Fibroblast of the conjunctiva (primary cell): ENCODE measurements at regions not wholly inside any gene's neighbourhood (a gene's known extent, or its start where the extent isn't known, plus 50 kb on each side); places are given as distances from the start of the nearest gene placed in this dataset.
"Not testable (repeated sequence)": the region's sequence is repeated elsewhere in the genome, so short reads cannot be mapped to it uniquely, and the experiment has no call there.

Source experiments
- DNase-seq: peaks from one replicate; pipeline ENCODE4 v3.0.0-alpha.2; 2010; ENCODE audit warnings: low read depth

DNA sequence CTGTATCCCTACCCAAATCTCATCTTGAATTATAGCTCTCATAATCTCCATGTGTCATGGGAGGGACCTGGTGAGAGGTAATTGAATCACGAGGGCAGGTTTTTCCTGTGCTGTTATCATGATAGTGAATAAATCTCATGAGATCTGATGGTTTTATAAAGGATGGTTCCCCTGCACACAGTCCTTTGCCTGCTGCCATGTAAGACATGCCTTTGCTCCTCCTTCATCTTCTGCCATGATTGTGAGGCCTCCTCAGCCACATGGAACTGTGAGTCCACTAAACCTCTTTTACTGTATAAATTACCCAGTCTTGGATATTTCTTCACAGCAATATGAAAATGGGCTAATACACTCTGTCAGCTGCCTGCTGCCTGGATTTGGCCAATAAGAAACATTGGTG is 133.8 kb upstream of the POU3F1 start:
- DNase-seq, result not testable (repeated sequence)

DNA sequence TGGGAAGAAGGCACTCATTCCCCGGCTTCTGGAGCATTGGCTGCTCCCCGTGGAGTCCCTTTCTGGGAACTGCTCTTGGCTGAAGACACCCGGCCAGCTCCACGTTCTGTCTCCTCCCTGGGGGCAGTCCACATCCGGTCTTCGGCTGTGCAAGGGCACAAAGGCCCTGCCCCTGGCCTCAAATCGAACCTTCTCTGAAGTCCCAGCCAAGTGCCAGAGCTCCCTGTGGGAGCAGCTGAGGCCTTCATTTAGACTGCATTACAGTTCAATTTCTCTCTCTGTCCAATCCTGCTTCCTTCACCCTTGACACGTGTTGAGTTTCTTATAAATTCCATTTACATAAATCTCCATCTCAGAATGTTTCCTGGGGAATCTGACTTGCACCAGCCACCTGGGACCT is 132.9 kb upstream of the POU3F1 start:
- DNase-seq, result no peak

- DNase-seq, result no peak
These were observed 131.6 kb upstream of the POU3F1 start for GRCh38 chr1:38178216-38178615.

DNA sequence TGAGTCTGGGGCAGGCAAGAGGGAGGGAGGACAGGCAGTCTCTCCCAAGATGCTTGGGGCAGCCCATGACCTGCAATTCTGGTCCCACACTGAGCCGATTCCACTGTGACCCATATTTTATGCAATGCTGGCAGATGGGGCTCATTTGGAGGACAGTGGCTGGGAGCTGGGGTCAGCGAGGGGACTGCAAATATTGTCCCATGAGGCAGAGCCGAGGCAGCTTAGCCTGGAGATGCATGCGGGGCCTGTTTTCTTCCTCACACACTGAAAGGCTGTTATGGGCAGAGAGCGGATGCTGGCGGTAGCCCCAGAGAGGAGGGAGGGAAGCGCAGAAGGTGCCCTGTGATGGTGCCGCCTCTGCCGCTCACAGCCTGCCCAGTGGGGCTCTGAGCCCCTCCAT is 128.5 kb upstream of the POU3F1 start:
- no peak for DNase-seq

DNA sequence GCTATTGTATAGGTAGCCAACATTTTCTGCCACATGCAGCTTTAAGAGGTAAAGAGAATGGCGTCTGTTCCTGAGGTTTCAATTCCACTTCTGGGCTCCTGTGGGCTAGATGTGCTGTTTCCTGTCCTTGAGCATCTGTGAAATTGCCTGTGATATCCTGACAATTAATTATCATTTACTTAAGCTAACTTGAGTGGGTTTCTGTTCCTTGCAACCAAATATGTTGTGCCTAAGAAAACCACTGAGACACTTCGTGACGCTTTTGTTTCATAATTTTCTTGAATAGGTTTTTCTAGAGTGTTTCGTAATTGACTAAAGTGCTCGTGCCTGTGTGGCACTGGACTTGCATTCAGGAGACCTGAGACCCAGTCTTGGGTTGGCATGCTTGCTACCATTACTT is 127.3 kb upstream of the POU3F1 start:
- DNase-seq, result no peak

DNA sequence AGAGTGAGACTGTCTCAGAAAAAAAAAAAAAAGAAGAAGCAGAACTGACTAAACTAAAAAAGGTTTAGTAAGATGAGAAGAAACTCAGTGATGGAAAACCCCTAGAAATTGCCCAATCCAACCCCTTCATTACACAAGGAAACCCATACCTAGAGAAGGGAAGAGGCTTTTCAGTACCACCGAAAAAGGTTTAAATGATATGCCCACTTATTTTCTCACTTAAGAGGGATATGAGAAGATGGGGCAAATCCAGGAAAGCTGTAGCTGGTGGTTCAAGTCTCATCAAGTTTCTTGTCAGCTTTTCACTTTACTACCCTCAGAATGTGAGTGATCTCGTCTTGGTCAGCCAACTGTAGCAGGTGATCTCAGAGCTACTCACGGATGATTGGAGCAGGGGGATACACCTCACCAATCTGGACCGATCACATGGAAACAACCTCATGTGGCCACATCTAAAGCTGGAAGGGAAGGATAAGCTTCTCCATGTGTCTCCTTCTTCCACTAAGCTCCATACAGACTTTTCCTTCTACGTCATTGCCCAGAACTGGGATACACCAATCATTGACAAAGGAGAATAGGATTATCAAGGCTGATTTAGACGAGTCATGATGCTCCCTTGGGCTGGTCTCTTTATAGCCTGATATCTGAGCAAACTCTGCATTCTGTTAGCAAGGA is 126.7 kb upstream of the POU3F1 start:
- no peak for DNase-seq

DNA sequence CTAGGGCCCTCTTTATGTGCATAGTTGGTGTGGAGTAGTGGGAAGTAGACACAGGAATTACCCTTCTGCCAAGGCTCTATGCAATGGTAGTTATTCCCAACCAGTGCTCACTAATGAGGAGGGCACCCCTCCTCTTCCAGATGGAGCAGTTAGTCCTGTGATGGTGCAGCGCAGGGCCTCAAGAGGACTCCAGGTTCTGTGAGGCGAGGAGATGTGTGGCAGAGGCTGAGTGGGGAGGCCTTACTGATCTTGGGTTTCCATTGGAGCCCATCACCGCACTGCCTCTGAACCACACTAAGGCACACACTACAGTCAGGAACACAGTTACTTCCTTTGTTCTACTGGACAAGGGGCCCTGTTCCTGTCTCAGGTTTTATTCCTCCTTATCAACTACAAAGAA is 122.5 kb upstream of the POU3F1 start:
- DNase-seq, result no peak

DNA sequence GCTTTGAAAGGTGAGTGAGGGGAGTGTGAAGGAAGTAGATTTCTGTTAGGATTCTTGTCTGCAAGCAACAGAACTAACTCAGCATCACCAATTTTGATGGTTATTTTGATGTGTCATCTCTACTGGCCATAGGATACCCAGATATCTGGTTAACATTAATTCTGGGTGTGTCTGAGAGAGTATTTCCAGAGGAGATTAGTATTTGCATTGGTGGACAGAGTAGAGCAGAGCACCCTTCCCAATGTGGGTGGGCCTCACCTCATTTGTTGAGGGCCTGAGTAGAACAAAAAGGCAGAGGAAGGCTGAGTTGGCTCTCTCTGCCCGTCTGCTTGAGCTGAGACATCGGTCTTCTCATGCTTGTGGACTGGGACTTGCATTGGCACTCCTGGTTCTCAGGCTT is 121.8 kb upstream of the POU3F1 start:
- no peak for DNase-seq

DNA sequence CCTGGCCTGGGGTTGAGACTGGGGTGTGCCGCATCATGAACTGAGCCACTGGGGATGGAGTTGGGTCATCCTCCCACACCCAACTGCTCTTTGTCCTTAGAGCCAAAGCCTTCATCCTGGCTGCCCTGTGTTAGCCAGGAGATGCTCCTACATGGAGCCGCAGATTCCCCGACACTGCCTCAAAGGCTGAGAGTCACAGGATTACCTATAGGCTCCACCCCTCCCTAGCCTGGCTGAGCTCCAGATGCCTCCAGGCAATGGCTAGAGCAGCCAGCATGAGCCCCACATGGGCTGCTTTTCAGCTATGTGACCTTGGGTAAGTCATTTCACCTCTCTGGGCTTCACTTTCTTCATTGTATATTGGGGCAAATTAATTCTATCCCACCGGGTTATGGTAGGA is 119.9 kb upstream of the POU3F1 start:
- DNase-seq, result no peak

GRCh38 chr1:38153778-38154470 is 107.3 kb upstream of the POU3F1 start:
- DNase-seq, result no peak

- DNase-seq, result no peak
These were observed 106.6 kb upstream of the POU3F1 start for GRCh38 chr1:38153066-38153777.

DNA sequence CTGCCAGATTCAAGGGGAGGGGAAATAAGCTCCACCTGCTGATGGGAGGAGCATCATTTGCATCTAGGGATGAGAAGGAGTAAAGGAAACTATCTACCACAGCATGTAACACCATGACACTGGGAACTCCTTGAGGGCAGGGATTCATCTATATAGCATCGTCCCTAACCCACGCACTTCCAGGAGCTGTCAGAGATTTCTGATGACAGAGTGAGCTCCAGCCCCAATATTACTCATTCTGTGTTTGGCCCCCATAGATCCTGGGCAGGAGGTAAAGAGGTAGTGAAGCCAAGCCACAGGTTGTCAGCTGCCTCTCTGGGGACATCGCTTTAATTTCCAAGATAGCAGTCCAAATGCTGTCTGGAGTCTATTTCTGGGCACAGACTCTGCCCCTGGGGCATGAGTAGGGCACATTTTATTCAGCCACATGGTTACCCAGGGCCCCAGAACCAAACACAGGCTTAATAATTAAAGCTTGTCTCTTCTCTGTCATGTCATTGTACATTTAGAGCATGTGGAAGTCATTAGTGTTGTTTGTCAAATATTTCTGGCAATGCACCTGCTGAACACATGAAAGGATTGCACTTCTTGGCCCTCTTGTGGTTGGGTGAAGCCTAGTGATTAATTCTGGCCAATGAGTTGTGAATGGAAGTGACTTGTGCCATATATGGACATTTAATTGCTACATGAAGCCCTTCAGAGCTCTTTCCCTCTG is 105.9 kb upstream of the POU3F1 start:
- no peak for DNase-seq

DNA sequence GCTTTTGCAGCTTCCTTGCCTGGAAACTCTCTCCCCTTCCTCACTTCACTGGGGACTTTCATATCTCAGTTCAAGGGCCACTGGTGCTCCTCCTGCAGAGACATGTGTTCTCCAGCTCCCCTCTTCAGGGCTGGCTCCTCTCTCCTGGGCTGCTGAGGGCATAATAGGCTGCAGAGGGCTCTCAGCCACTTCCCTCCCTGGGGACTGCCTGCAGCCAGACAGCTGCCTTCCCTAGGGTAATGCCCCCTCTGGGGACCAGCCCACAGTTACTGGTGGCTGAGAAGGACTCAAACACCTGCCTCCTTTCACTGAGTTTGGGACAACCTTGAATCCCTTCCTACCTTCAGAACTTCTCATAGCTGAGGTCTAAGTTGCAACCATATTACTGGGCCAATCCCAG is 104.8 kb upstream of the POU3F1 start:
- no peak for DNase-seq

- not testable (repeated sequence) for DNase-seq
These were observed 99.5 kb upstream of the POU3F1 start for GRCh38 chr1:38146079-38146478.

DNA sequence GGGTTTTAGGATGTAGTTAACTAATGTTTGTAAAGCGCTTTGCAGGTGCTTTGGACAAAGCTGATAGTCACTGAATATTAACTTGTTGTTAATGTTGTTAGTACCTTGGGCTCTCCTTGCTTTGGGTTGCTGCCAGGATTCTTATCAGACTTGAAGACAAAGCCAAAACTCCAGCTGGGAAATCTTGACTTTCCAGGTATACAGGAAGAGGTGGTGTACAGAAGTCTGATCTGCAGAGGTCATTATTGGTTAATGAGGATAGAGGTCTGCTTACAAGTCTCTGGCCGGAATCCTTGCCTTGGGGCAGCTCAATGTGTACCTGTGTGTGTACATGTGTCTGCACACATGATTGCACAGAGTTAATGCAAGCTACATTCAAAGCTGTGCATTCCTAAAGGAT is 96.0 kb upstream of the POU3F1 start:
- DNase-seq, result no peak

- no peak for DNase-seq
These were observed 94.9 kb upstream of the POU3F1 start for GRCh38 chr1:38141483-38141882.

DNA sequence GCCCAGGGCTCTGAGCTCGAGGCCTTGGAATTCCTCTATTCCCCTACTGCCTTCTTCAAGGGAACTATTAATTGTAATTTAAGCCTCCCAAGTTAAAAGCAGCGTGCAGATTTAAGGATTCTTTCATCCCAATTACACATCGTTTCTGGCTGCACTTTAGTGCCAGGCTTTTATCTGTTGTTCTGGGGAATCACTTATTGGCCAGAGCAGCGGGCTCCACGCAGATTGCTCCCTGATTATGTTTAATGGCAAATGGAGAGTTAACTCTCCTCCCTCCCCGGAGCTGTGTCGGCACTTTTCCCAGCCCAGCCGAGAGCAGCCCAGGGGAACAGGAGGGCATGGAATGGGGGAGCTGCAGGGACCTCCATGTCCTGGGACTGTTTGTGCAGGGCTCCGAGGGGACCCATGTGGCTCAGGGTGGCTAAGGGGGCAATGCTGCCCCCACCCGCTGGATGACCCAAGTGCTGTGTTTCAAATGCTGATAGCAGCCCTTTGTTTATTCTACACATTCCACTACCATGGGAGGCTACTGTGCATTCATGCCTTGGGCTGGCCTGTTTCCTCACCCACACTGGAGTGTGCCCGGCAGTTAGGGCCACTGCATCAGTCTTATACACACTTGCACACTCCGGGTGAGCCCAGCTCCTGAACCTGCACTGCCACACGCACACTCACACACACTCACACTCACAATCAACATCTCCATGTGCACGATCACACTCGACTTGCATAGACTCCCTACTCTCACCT is 93.3 kb upstream of the POU3F1 start:
- DNase-seq, result no peak

- peak; percentile 92 for DNase-seq
These were observed 92.1 kb upstream of the POU3F1 start for GRCh38 chr1:38138498-38139233.

DNA sequence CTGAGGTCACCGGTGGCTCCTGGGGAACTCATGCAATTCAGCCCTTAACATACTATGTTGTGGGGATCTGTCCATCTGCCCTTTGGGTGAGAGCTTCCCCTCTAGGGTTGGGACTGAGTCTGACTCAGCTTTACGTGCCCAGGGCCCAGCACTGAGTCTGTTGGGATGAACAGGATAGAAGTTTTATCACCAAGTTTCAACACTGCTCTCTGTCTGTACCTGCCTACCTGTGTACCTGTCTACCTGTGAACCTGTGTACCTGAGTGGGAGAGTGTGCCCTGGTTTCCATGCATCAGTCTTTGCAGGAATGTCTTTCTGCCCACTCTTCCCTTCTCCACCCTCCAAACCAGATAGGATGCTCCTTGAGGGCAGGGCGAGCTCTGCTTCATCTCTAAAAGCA is 90.6 kb upstream of the POU3F1 start:
- no peak for DNase-seq

DNA sequence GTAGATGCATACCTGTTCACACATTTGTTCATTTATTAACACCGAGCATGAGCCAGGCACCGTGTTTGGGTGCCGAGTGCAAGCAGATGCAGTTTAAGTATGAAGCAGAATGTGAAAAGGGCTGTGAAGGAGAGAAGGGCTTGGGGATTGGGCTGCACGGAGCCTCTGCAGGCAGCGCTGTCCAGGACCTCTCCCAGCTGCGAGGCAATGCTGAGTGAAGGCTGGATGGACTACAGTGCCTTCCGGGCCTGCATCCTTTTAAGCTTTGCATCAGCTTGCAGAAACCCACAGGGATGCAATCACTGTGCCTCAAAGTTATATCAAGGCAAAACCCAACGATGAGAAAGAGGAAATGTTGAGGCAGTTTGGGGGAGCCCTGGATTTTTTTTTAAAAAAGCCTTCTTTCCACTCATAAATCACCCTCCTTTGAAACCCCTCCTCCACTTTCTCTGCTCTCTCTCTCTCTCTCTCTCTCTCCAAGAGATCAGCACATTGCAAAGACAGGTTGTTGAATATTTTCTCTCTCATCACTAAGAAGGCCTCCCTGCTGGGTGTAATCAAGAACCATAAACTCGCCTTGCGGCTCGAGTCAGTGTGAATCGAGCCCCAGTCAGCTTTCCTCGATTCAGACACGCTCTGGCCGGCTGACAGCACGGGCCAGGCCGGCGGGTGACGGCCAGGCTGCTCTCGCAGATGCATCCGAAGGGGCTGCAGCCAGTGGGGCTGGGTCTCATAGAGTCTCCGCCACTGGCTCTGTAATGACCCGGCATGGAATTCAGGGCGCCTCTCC is 89.2 kb upstream of the POU3F1 start:
- DNase-seq, result no peak
